SH-SY5Y (cell line): ENCODE measurements at regions not wholly inside any gene's neighbourhood (a gene's known extent, or its start where the extent isn't known, plus 50 kb on each side); places are given as distances from the start of the nearest gene placed in this dataset.

Source experiments
- GATA2 ChIP-seq: IDR thresholded peaks from 2 replicates; pipeline ENCODE4 v1.6.1; 2011; ENCODE audit warnings: mild to moderate bottlenecking, low read depth, low read length
- GATA3 ChIP-seq: IDR thresholded peaks from 2 replicates; pipeline ENCODE4 v1.6.1; 2011; ENCODE audit warnings: low read depth, mild to moderate bottlenecking, low read length, moderate library complexity

GRCh38 chr1:57957576-57957975, 533.7 kb upstream of the DAB1 start:
- TF ChIP-seq GATA3 (no peak), GATA2 (no peak)

- no peak for TF ChIP-seq GATA3
- no peak for TF ChIP-seq GATA2
Measured at GRCh38 chr1:57951390-57951789, 527.5 kb upstream of the DAB1 start.

GRCh38 chr1:57949168-57949567, 525.3 kb upstream of the DAB1 start:
- TF ChIP-seq GATA3: no peak
- no peak for TF ChIP-seq GATA2

- TF ChIP-seq GATA3 (no peak), GATA2 (no peak)
Measured at GRCh38 chr1:57947471-57947870, 523.6 kb upstream of the DAB1 start.

GRCh38 chr1:57945045-57945444, 521.2 kb upstream of the DAB1 start:
- no peak for TF ChIP-seq GATA2
- TF ChIP-seq GATA3: no peak

GRCh38 chr1:57943365-57943764, 519.5 kb upstream of the DAB1 start:
- TF ChIP-seq GATA2 (no peak), GATA3 (no peak)

- TF ChIP-seq GATA3: no peak
- TF ChIP-seq GATA2: no peak
Measured at GRCh38 chr1:57934745-57935144, 510.9 kb upstream of the DAB1 start.

GRCh38 chr1:57927003-57927402, 503.1 kb upstream of the DAB1 start:
- TF ChIP-seq GATA3: no peak
- no peak for TF ChIP-seq GATA2

- TF ChIP-seq GATA3 (no peak), GATA2 (no peak)
Measured at GRCh38 chr1:57926025-57926552, 502.2 kb upstream of the DAB1 start.

- TF ChIP-seq GATA2 (no peak), GATA3 (no peak)
Measured at GRCh38 chr1:57925226-57925625, 501.4 kb upstream of the DAB1 start.

- no peak for TF ChIP-seq GATA3
- TF ChIP-seq GATA2: no peak
Measured at GRCh38 chr1:57922130-57922529, 498.3 kb upstream of the DAB1 start.

GRCh38 chr1:57916041-57916440, 492.2 kb upstream of the DAB1 start:
- TF ChIP-seq GATA2 (no peak), GATA3 (no peak)

- TF ChIP-seq GATA2 (no peak), GATA3 (no peak)
Measured at GRCh38 chr1:57911427-57911826, 487.6 kb upstream of the DAB1 start.

- TF ChIP-seq GATA2 (no peak), GATA3 (no peak)
Measured at GRCh38 chr1:57910782-57911181, 486.9 kb upstream of the DAB1 start.

GRCh38 chr1:57910305-57910704, 486.4 kb upstream of the DAB1 start:
- TF ChIP-seq GATA3: no peak
- TF ChIP-seq GATA2: no peak
